DOHH2 (cell line): ENCODE measurements at regions not wholly inside any gene's neighbourhood (a gene's known extent, or its start where the extent isn't known, plus 50 kb on each side); places are given as distances from the start of the nearest gene placed in this dataset.

ENCODE experiments used
- H3F3A ChIP-seq: fragments of 200-600 bp; sonication (generic), shearing (Covaris generic); 2 replicates; pipeline ENCODE4 v1.6.0; 2016; ENCODE audit warnings: antibody characterized with exemption, mild to moderate bottlenecking; ENCODE audit not compliant: control insufficient read depth, insufficient read depth
- H3K27ac ChIP-seq: fragments of 200-600 bp; sonication (generic); 2 replicates; pipeline ENCODE4 v1.5.1; 2014; ENCODE audit warnings: low read depth, mild to moderate bottlenecking, low read length, moderate library complexity
- H3K27me3 ChIP-seq: fragments of 200-600 bp; sonication (generic); 2 replicates; pipeline ENCODE4 v1.6.1; 2014; ENCODE audit warnings: mild to moderate bottlenecking, low read length, mixed read lengths; ENCODE audit not compliant: control insufficient read depth
- H3K36me3 ChIP-seq: fragments of 200-600 bp; sonication (generic); 2 replicates; pipeline ENCODE4 v1.6.1; 2014; ENCODE audit warnings: mild to moderate bottlenecking, low read length, moderate library complexity, mixed read lengths; ENCODE audit not compliant: control insufficient read depth
- H3K4me1 ChIP-seq: fragments of 200-600 bp; sonication (generic); 2 replicates; pipeline ENCODE4 v1.6.1; 2014; ENCODE audit warnings: mild to moderate bottlenecking, low read length, mixed read lengths; ENCODE audit not compliant: control insufficient read depth
- H3K4me2 ChIP-seq: fragments of 200-600 bp; sonication (generic); 2 replicates; pipeline ENCODE4 v1.6.0; 2014; ENCODE audit warnings: mild to moderate bottlenecking, low read length, moderate library complexity
- H3K4me3 ChIP-seq: fragments of 200-600 bp; sonication (generic); 2 replicates; pipeline ENCODE4 v1.5.1; 2014; ENCODE audit warnings: mild to moderate bottlenecking, low read length, mixed read lengths
- H3K79me2 ChIP-seq: fragments of 200-600 bp; sonication (generic); 2 replicates; pipeline ENCODE4 v1.6.1; 2014; ENCODE audit warnings: mild to moderate bottlenecking, low read length, mixed read lengths; ENCODE audit not compliant: control insufficient read depth
- H3K9me2 ChIP-seq: fragments of 200-600 bp; sonication (generic); replicated peaks from 2 replicates; pipeline ENCODE4 v1.6.1; 2014; ENCODE audit warnings: mild to moderate bottlenecking, low read length, mixed read lengths; ENCODE audit not compliant: control insufficient read depth
- H3K9me3 ChIP-seq: fragments of 200-600 bp; sonication (generic); 2 replicates; pipeline ENCODE4 v1.6.1; 2014; ENCODE audit warnings: antibody characterized with exemption, low read length, mixed read lengths; ENCODE audit not compliant: control insufficient read depth, insufficient read depth
- H4K20me1 ChIP-seq: fragments of 200-600 bp; sonication (generic); 2 replicates; pipeline ENCODE4 v1.6.0; 2014; ENCODE audit warnings: low read depth, mild to moderate bottlenecking, antibody characterized with exemption, low read length, moderate library complexity; ENCODE audit not compliant: control insufficient read depth, insufficient read depth
- EZH2phosphoT487 ChIP-seq: fragments of 200-600 bp; sonication (generic); IDR thresholded peaks from 2 replicates; pipeline ENCODE4 v1.6.1; 2017; ENCODE audit warnings: borderline replicate concordance, mild to moderate bottlenecking, antibody characterized with exemption, low read length, moderate library complexity, mixed read lengths
- TF ChIP-seq, protein P1 (sequence below): fragments of 200-600 bp; sonication (generic); IDR thresholded peaks from one replicate; pipeline ENCODE4 v1.5.1; 2014; ENCODE audit warnings: antibody characterized with exemption, mild to moderate bottlenecking, low read depth, low read length; ENCODE audit not compliant: poor library complexity, severe bottlenecking

DNA sequence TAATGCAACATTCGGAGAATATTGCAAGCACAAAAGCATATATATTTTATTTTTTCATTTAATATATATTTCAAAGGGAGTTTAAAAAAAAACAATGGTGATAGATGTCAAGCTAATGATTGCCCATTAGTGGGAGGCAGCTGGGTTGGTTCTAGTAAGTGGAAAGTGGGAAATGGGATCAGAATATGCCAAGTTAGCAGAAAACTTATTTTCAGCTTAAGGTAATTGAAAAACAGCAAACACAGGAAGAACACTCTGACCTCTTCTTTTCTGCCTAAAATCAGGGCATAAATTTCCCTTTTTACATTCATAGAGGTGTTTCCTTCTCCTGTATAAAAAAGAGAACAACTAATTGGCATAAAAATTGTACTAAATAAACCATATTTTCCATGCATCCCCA, 535.3 kb upstream of the SYT4 start:
- Histone ChIP-seq H4K20me1 (no peaks in the 10 kb centered on the region), H3K4me3 (no peak overlapping the region), H3K4me1 (no peaks in the 10 kb centered on the region), H3F3A (no peaks in the 10 kb centered on the region), H3K4me2 (no peak overlapping the region), H3K27me3 (no peaks in the 10 kb centered on the region), H3K9me2 (no peaks in the 10 kb centered on the region), H3K27ac (no peak overlapping the region), H3K79me2 (no peaks in the 10 kb centered on the region), H3K36me3 (no peaks in the 10 kb centered on the region), H3K9me3 (no peaks in the 10 kb centered on the region)
- no peak for TF ChIP-seq EZH2phosphoT487
- TF ChIP-seq, protein P1, sequence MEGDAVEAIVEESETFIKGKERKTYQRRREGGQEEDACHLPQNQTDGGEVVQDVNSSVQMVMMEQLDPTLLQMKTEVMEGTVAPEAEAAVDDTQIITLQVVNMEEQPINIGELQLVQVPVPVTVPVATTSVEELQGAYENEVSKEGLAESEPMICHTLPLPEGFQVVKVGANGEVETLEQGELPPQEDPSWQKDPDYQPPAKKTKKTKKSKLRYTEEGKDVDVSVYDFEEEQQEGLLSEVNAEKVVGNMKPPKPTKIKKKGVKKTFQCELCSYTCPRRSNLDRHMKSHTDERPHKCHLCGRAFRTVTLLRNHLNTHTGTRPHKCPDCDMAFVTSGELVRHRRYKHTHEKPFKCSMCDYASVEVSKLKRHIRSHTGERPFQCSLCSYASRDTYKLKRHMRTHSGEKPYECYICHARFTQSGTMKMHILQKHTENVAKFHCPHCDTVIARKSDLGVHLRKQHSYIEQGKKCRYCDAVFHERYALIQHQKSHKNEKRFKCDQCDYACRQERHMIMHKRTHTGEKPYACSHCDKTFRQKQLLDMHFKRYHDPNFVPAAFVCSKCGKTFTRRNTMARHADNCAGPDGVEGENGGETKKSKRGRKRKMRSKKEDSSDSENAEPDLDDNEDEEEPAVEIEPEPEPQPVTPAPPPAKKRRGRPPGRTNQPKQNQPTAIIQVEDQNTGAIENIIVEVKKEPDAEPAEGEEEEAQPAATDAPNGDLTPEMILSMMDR: no peak

DNA sequence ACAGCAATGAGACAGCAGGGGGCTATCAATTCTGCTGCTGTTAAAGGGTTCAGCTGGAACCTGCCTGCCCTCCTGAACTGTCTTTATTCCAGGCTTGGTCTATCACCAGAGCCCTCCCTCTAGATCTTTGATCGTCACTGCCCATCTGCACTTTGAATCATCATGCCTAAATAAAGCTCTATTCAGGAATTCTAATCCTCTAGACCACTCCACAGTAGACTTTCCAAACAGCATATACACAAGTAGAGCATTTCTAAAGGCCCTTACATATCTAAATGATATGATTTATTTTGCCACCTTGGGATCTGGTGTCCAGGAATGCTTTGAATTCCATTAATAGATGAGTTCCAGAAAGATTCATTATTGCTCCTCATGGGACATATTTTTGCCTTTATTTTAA, 542.1 kb upstream of the SYT4 start:
- Histone ChIP-seq H3K4me1 (no peaks in the 10 kb centered on the region), H3K4me2 (no peak overlapping the region), H3K79me2 (no peaks in the 10 kb centered on the region), H3K4me3 (no peak overlapping the region), H4K20me1 (no peaks in the 10 kb centered on the region), H3K9me3 (no peaks in the 10 kb centered on the region), H3K27ac (no peak overlapping the region), H3K9me2 (no peaks in the 10 kb centered on the region), H3F3A (no peaks in the 10 kb centered on the region), H3K36me3 (no peaks in the 10 kb centered on the region), H3K27me3 (no peaks in the 10 kb centered on the region)
- TF ChIP-seq, protein P1: no peak
- TF ChIP-seq EZH2phosphoT487: no peak

DNA sequence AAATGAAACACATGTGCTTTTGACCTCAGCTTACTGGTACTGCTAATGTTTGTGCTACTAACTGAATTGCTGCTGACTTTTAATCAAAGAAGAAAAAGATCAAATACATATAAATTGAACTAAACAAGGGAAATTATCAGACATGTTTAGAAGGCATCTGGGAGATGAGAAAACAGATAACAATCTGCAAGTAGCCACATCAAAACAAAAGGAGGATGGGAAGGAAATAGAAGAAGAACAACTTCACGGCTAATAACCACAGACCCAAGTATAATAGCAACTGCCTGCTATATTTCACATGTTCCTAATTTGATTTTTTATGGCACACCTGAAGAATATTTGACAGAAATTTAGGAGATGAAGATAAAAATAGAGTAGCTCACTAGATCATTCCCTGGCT, 542.6 kb upstream of the SYT4 start:
- Histone ChIP-seq H3K4me2 (no peak overlapping the region), H3K4me1 (no peaks in the 10 kb centered on the region), H3F3A (no peaks in the 10 kb centered on the region), H3K27me3 (no peaks in the 10 kb centered on the region), H3K27ac (no peak overlapping the region), H3K4me3 (no peak overlapping the region), H3K36me3 (no peaks in the 10 kb centered on the region), H3K9me2 (no peaks in the 10 kb centered on the region), H4K20me1 (no peaks in the 10 kb centered on the region), H3K79me2 (no peaks in the 10 kb centered on the region), H3K9me3 (no peaks in the 10 kb centered on the region)
- no peak for TF ChIP-seq EZH2phosphoT487
- TF ChIP-seq, protein P1: no peak

DNA sequence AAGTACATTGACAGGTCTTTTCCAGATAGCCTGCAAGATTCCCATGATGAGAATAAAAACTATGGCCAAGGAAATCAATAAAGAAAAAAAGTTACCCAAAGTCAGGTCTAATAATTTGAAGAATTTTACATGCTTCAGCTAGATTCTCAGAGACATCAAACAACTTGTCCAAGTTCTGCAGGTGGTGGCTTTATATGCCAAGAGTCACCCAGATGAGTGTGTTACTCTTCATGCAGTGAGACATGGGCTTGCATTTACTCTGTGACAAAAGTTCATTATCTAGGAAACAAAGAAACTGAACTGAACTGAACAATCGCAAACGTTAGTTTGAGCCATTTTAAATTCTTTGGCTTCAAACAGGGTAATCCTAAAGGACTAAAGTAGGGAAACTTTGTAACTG, 548.5 kb upstream of the SYT4 start:
- H3K9me2 ChIP-seq: no peaks in the 10 kb centered on the region
- H3K4me3 ChIP-seq: no peak overlapping the region
- no peaks in the 10 kb centered on the region for H3K4me1 ChIP-seq
- H3K4me2 ChIP-seq: no peak overlapping the region
- TF ChIP-seq, protein P1: no peak
- no peak for TF ChIP-seq EZH2phosphoT487
- no peaks in the 10 kb centered on the region for H3F3A ChIP-seq
- H3K9me3 ChIP-seq: no peaks in the 10 kb centered on the region
- H4K20me1 ChIP-seq: no peaks in the 10 kb centered on the region
- no peaks in the 10 kb centered on the region for H3K36me3 ChIP-seq
- H3K27me3 ChIP-seq: no peaks in the 10 kb centered on the region
- no peak overlapping the region for H3K27ac ChIP-seq
- H3K79me2 ChIP-seq: no peaks in the 10 kb centered on the region
